Hepatocyte (in vitro differentiated cells): ENCODE measurements at regions not wholly inside any gene's neighbourhood (a gene's known extent, or its start where the extent isn't known, plus 50 kb on each side); places are given as distances from the start of the nearest gene placed in this dataset.

Experiments used
- DNase-seq: peaks from one replicate; pipeline ENCODE4 v3.0.0-alpha.2; 2016; ENCODE audit warnings: low spot score
- H2AFZ ChIP-seq: fragments of 200-600 bp; sonication (generic); 2 replicates; pipeline ENCODE4 v1.6.0; 2016; ENCODE audit warnings: antibody characterized with exemption, mild to moderate bottlenecking
- H3K27ac ChIP-seq: fragments of 200-600 bp; sonication (generic); 2 replicates; pipeline ENCODE4 v1.5.1; 2016; ENCODE audit warnings: mild to moderate bottlenecking
- H3K27me3 ChIP-seq: fragments of 200-600 bp; sonication (generic); 2 replicates; pipeline ENCODE4 v1.6.1; 2016
- H3K36me3 ChIP-seq: fragments of 200-600 bp; sonication (generic); replicated peaks from 2 replicates; pipeline ENCODE4 v1.5.1; 2016; ENCODE audit warnings: low read depth; ENCODE audit not compliant: insufficient read depth
- H3K4me1 ChIP-seq: fragments of 200-600 bp; sonication (generic); 2 replicates; pipeline ENCODE4 v1.5.1; 2016; ENCODE audit warnings: mild to moderate bottlenecking, moderate library complexity; ENCODE audit not compliant: insufficient read depth
- H3K4me2 ChIP-seq: fragments of 200-600 bp; sonication (generic); 2 replicates; pipeline ENCODE4 v1.6.0; 2016
- H3K4me3 ChIP-seq: fragments of 200-600 bp; sonication (generic); 2 replicates; pipeline ENCODE4 v1.5.1; 2016; ENCODE audit warnings: mild to moderate bottlenecking
- H3K79me2 ChIP-seq: fragments of 200-600 bp; sonication (generic); 2 replicates; pipeline ENCODE4 v1.6.0; 2017; ENCODE audit warnings: mild to moderate bottlenecking
- H3K9me2 ChIP-seq: fragments of 200-600 bp; sonication (generic); replicated peaks from 2 replicates; pipeline ENCODE4 v1.6.0; 2017; ENCODE audit warnings: mild to moderate bottlenecking; ENCODE audit not compliant: insufficient read depth
- H3K9me3 ChIP-seq: fragments of 200-600 bp; sonication (generic); 2 replicates; pipeline ENCODE4 v1.5.1; 2016; ENCODE audit warnings: low read depth, mild to moderate bottlenecking
- H4K20me1 ChIP-seq: fragments of 200-600 bp; sonication (generic); 2 replicates; pipeline ENCODE4 v1.6.0; 2016; ENCODE audit warnings: mild to moderate bottlenecking; ENCODE audit not compliant: insufficient read depth, poor library complexity, severe bottlenecking
- CTCF ChIP-seq: fragments of 200-600 bp; sonication (generic); IDR thresholded peaks from 2 replicates; pipeline ENCODE4 v1.5.1; 2016; ENCODE audit warnings: antibody characterized with exemption, mild to moderate bottlenecking; ENCODE audit not compliant: poor library complexity
- EZH2 ChIP-seq: fragments of 200-600 bp; sonication (generic); IDR thresholded peaks from 2 replicates; pipeline ENCODE4 v1.6.1; 2016; ENCODE audit warnings: antibody characterized with exemption, mild to moderate bottlenecking, borderline replicate concordance
- EZH2phosphoT487 ChIP-seq: fragments of 200-600 bp; sonication (generic); IDR thresholded peaks from one replicate; pipeline ENCODE4 v1.6.1; 2018; ENCODE audit warnings: antibody characterized with exemption, mild to moderate bottlenecking, low read depth, moderate library complexity; ENCODE audit not compliant: unreplicated experiment, severe bottlenecking
- WGBS: methylation state at CpG from one replicate; pipeline ENCODE4 v1.1.6; 2016; ENCODE audit warnings: low lambda C conversion rate; ENCODE audit errors: missing lambda C conversion rate; 5-methylcytosine and 5-hydroxymethylcytosine counted together

GRCh38 chr3:65153850-65154512 lies 466.2 kb upstream of the ADAMTS9 start:
- H2AFZ ChIP-seq, result no peak overlapping the region
- H3K4me1 ChIP-seq, result peaks cover 3% of the 10 kb centered on the region
- no peak for DNase-seq
- H3K79me2 ChIP-seq, result no peaks in the 10 kb centered on the region
- no peak overlapping the region for H3K27ac ChIP-seq
- H3K9me3 ChIP-seq, result no peaks in the 10 kb centered on the region
- no peaks in the 10 kb centered on the region for H3K9me2 ChIP-seq
- H3K4me3 ChIP-seq, result no peak overlapping the region
- H3K4me2 ChIP-seq, result no peak overlapping the region
- H3K27me3 ChIP-seq, result no peaks in the 10 kb centered on the region
- no peak for TF ChIP-seq EZH2phosphoT487
- no peak for TF ChIP-seq CTCF
- TF ChIP-seq EZH2, result no peak
- WGBS, result 63% methylated on average over 8 of the region's 8 CpGs
- no peaks in the 10 kb centered on the region for H3K36me3 ChIP-seq
- no peaks in the 10 kb centered on the region for H4K20me1 ChIP-seq

GRCh38 chr3:65151666-65152065 lies 463.9 kb upstream of the ADAMTS9 start:
- no peaks in the 10 kb centered on the region for H3K36me3 ChIP-seq
- no peak for DNase-seq
- TF ChIP-seq EZH2 (no peak), EZH2phosphoT487 (no peak), CTCF (no peak)
- peaks cover 10% of the 10 kb centered on the region for H3K4me1 ChIP-seq
- no peak overlapping the region for H2AFZ ChIP-seq
- no peaks in the 10 kb centered on the region for H3K9me2 ChIP-seq
- H3K4me3 ChIP-seq, result no peak overlapping the region
- no peak overlapping the region for H3K4me2 ChIP-seq
- H4K20me1 ChIP-seq, result no peaks in the 10 kb centered on the region
- 79% methylated on average over 6 of the region's 6 CpGs for WGBS
- H3K27me3 ChIP-seq, result no peaks in the 10 kb centered on the region
- no peak overlapping the region for H3K27ac ChIP-seq
- H3K79me2 ChIP-seq, result no peaks in the 10 kb centered on the region
- no peaks in the 10 kb centered on the region for H3K9me3 ChIP-seq

- no peaks in the 10 kb centered on the region for H3K9me3 ChIP-seq
- no peak overlapping the region for H2AFZ ChIP-seq
- H3K27ac ChIP-seq, result peak overlapping the region; percentile 46
- no peak overlapping the region for H3K4me3 ChIP-seq
- no peak for DNase-seq
- H3K4me1 ChIP-seq, result peaks cover 10% of the 10 kb centered on the region
- no peaks in the 10 kb centered on the region for H3K36me3 ChIP-seq
- 84% methylated on average over 1 of the region's 1 CpG for WGBS
- H3K4me2 ChIP-seq, result no peak overlapping the region
- no peaks in the 10 kb centered on the region for H4K20me1 ChIP-seq
- no peaks in the 10 kb centered on the region for H3K9me2 ChIP-seq
- no peaks in the 10 kb centered on the region for H3K79me2 ChIP-seq
- TF ChIP-seq EZH2phosphoT487, result no peak
- no peak for TF ChIP-seq CTCF
- TF ChIP-seq EZH2, result no peak
- H3K27me3 ChIP-seq, result no peaks in the 10 kb centered on the region
These were observed 462.1 kb upstream of the ADAMTS9 start for GRCh38 chr3:65149877-65150276.
